ENCODE measurements at regions not wholly inside any gene's neighbourhood (a gene's known extent, or its start where the extent isn't known, plus 50 kb on each side); places are given as distances from the start of the nearest gene placed in this dataset.

DNA sequence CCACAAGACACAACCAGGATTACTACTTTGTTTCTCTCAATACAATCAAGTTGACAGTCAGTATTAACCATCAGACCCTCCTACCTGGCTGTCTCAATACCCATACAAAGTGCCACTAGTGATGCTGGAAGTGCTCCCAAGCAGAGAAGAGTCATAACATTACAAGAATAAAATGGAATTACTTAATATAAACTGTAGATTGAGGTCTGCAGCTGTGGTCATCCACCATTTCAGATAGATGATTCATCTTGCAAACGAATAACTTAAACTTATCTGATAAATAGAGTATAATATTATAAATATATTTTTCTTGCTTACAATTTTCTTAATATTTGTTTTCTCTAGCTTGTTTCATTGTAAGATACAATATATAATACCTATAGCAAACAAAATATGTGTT lies 1034.2 kb upstream of the PCDH10 start:
- TF ChIP-seq EZH2 (IDR thresholded peaks at IDR 0.05; ENCODE audit: borderline replicate concordance, insufficient read depth, low read length, poor library complexity, severe bottlenecking): no peak
- TF ChIP-seq CTCF (IDR thresholded peaks at IDR 0.05; ENCODE audit: poor library complexity, severe bottlenecking): no peak
- no peak for TF ChIP-seq POLR2AphosphoS5 (IDR thresholded peaks at IDR 0.05)
- no peak for TF ChIP-seq SMC3 (conservative IDR thresholded peaks at IDR 0.05; ENCODE audit: poor library complexity)
- TF ChIP-seq EP300 (conservative IDR thresholded peaks at IDR 0.05; ENCODE audit: poor library complexity, severe bottlenecking): no peak
